ENCODE measurements at regions not wholly inside any gene's neighbourhood (a gene's known extent, or its start where the extent isn't known, plus 50 kb on each side); places are given as distances from the start of the nearest gene placed in this dataset.

- TF ChIP-seq POLR2A (IDR thresholded peaks at IDR 0.05; ENCODE audit: low read length) (no peak), GATA1 (IDR thresholded peaks at IDR 0.05; ENCODE audit: low read depth, low read length) (no peak)
Measured at GRCh38 chr11:70918242-70918641, 334.1 kb downstream of the SHANK2 start.

Measured in erythroblast (primary cell).